ENCODE measurements at regions not wholly inside any gene's neighbourhood (a gene's known extent, or its start where the extent isn't known, plus 50 kb on each side); places are given as distances from the start of the nearest gene placed in this dataset.

DNA sequence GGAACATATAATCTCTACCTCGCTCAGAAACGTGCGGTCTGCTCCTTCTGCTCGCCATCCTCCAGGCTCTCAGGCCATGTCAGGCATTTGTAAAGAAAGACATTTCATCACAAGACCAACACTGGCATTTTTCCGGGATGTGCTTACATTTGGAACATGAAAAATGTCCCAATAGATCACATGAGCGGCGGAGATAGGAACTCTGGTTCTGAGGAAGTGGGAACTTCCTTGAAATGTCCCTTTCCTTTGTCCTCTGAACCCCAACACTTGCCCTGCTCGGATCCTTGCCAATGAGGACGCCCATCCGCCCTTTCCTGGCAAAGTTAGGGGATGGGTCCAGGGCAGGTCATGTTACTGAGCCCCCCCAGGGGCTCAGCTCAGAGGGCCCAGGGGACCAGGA lies 130.5 kb downstream of the MAF start:
- Histone ChIP-seq H3K9me3 (no peaks in the 10 kb centered on the region), H3K79me2 (ENCODE audit: insufficient read depth) (no peaks in the 10 kb centered on the region), H3K4me3 (ENCODE audit: low read depth in 2 of 2, low read length in 1 of 2) (no peak overlapping the region), H3K27me3 (ENCODE audit: insufficient read depth) (no peaks in the 10 kb centered on the region), H3K27ac (ENCODE audit: low read depth in 2 of 2, low read length in 1 of 2) (no peak overlapping the region), H3K4me1 (ENCODE audit: control insufficient read depth in 1 of 2, insufficient read depth in 2 of 2, low read depth in 1 of 2, low read length in 1 of 2) (no peaks in the 10 kb centered on the region), H3F3A (replicated peaks; ENCODE audit: insufficient read depth) (no peaks in the 10 kb centered on the region), H3K36me3 (replicated peaks in 1 of 2; ENCODE audit: control insufficient read depth in 1 of 2, insufficient read depth in 2 of 2, low read length in 1 of 2) (no peaks in the 10 kb centered on the region), H2AFZ (ENCODE audit: low read depth) (no peak overlapping the region), H3K9me2 (no peaks in the 10 kb centered on the region), H3K4me2 (no peak overlapping the region), H4K20me1 (ENCODE audit: insufficient read depth) (no peaks in the 10 kb centered on the region), H3K9ac (no peak overlapping the region)
- DNase-seq, result no peak
- 31% methylated on average over 9 of the region's 10 CpGs for WGBS (ENCODE audit: low lambda C conversion rate)
- ChIA-PET CTCF (no interaction called here), POLR2A (no interaction called here)
- TF ChIP-seq TEAD4 (IDR thresholded peaks at IDR 0.05; ENCODE audit: borderline replicate concordance, insufficient read depth) (no peak), SIN3A (IDR thresholded peaks at IDR 0.05; ENCODE audit: borderline replicate concordance, low read depth, low read length) (no peak), GABPA (IDR thresholded peaks at IDR 0.05; ENCODE audit: low read depth) (no peak)

- no peak overlapping the region for H3K4me3 ChIP-seq (ENCODE audit: low read depth in 2 of 2, low read length in 1 of 2)
- no peaks in the 10 kb centered on the region for H3K79me2 ChIP-seq (ENCODE audit: insufficient read depth)
- H3K4me2 ChIP-seq, result no peak overlapping the region
- H3K9me2 ChIP-seq, result no peaks in the 10 kb centered on the region
- H3K27me3 ChIP-seq (ENCODE audit: insufficient read depth), result no peaks in the 10 kb centered on the region
- no peaks in the 10 kb centered on the region for H3K36me3 ChIP-seq (replicated peaks in 1 of 2; ENCODE audit: control insufficient read depth in 1 of 2, insufficient read depth in 2 of 2, low read length in 1 of 2)
- no peak overlapping the region for H3K27ac ChIP-seq (ENCODE audit: low read depth in 2 of 2, low read length in 1 of 2)
- no peak overlapping the region for H3K9ac ChIP-seq
- no peak overlapping the region for H2AFZ ChIP-seq (ENCODE audit: low read depth)
- ChIA-PET CTCF (interaction anchor here (0.8 kb wide), 1 partner anchor 16 kb away, joined by 4 read pairs; no protein-coding TSS in a partner anchor), POLR2A (no interaction called here)
- H3K9me3 ChIP-seq, result no peaks in the 10 kb centered on the region
- no peaks in the 10 kb centered on the region for H3F3A ChIP-seq (replicated peaks; ENCODE audit: insufficient read depth)
- no peak for TF ChIP-seq FOXM1 (IDR thresholded peaks at IDR 0.05; ENCODE audit: low read depth)
- no peak for TF ChIP-seq NFIC (IDR thresholded peaks at IDR 0.05; ENCODE audit: borderline replicate concordance)
- TF ChIP-seq TEAD4 (IDR thresholded peaks at IDR 0.05; ENCODE audit: borderline replicate concordance, insufficient read depth), result no peak
- no peak for TF ChIP-seq JUND (IDR thresholded peaks at IDR 0.05)
- TF ChIP-seq NRF1 (IDR thresholded peaks at IDR 0.05; ENCODE audit: low read depth, low read length), result no peak
- TF ChIP-seq FOXJ3 (CRISPR knock-in tag; IDR thresholded peaks at IDR 0.05), result no peak
- TF ChIP-seq FOSL2 (IDR thresholded peaks at IDR 0.05; ENCODE audit: borderline replicate concordance, low read depth), result no peak
- TF ChIP-seq MAX (IDR thresholded peaks at IDR 0.05; ENCODE audit: low read depth), result no peak
- TF ChIP-seq TCF12 (IDR thresholded peaks at IDR 0.05), result no peak
- no peak for TF ChIP-seq USF1 (IDR thresholded peaks at IDR 0.05; ENCODE audit: borderline replicate concordance, low read depth)
- no peak for TF ChIP-seq TAF1 (IDR thresholded peaks at IDR 0.05; ENCODE audit: borderline replicate concordance, low read depth, low read length)
- TF ChIP-seq RAD21 (IDR thresholded peaks at IDR 0.05; ENCODE audit: low read length), result no peak
- TF ChIP-seq, protein P1, sequence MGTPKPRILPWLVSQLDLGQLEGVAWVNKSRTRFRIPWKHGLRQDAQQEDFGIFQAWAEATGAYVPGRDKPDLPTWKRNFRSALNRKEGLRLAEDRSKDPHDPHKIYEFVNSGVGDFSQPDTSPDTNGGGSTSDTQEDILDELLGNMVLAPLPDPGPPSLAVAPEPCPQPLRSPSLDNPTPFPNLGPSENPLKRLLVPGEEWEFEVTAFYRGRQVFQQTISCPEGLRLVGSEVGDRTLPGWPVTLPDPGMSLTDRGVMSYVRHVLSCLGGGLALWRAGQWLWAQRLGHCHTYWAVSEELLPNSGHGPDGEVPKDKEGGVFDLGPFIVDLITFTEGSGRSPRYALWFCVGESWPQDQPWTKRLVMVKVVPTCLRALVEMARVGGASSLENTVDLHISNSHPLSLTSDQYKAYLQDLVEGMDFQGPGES (IDR thresholded peaks at IDR 0.05; ENCODE audit: low read depth, low read length), result no peak
- TF ChIP-seq PBX3 (IDR thresholded peaks at IDR 0.05), result no peak
- no peak for TF ChIP-seq SIN3A (IDR thresholded peaks at IDR 0.05; ENCODE audit: borderline replicate concordance, low read depth, low read length)
- no peak for TF ChIP-seq RXRA (IDR thresholded peaks at IDR 0.05; ENCODE audit: borderline replicate concordance, low read depth)
- TF ChIP-seq MEF2A (IDR thresholded peaks at IDR 0.05; ENCODE audit: borderline replicate concordance, low read depth), result no peak
- TF ChIP-seq REST (IDR thresholded peaks at IDR 0.05; ENCODE audit: low read depth, low read length), result no peak
- TF ChIP-seq EZH2phosphoT487 (IDR thresholded peaks at IDR 0.05; ENCODE audit: borderline replicate concordance, low read depth), result no peak
- 5% methylated on average over 4 of the region's 4 CpGs for WGBS (ENCODE audit: low lambda C conversion rate)
- H3K4me1 ChIP-seq (ENCODE audit: control insufficient read depth in 1 of 2, insufficient read depth in 2 of 2, low read depth in 1 of 2, low read length in 1 of 2), result no peaks in the 10 kb centered on the region
- no peak for DNase-seq
- H4K20me1 ChIP-seq (ENCODE audit: insufficient read depth), result no peaks in the 10 kb centered on the region
Measured at GRCh38 chr16:79468631-79469030, 131.9 kb downstream of the MAF start.

Data from SK-N-SH (cell line).